ENCODE measurements at regions not wholly inside any gene's neighbourhood (a gene's known extent, or its start where the extent isn't known, plus 50 kb on each side); places are given as distances from the start of the nearest gene placed in this dataset.

- TF ChIP-seq PAX5 (IDR thresholded peaks at IDR 0.05; ENCODE audit: insufficient read depth, low read length, severe bottlenecking): no peak
- TF ChIP-seq POLR2A (IDR thresholded peaks at IDR 0.05; ENCODE audit: low read depth, low read length): no peak
- TF ChIP-seq POLR2AphosphoS5 (IDR thresholded peaks at IDR 0.05; ENCODE audit: low read depth, low read length): no peak
- no peak for TF ChIP-seq POU2F2 (IDR thresholded peaks at IDR 0.05; ENCODE audit: low read depth, low read length)
Measured at GRCh38 chr10:104577861-104578521, 63.1 kb upstream of the SORCS3 start.
